ENCODE measurements at regions not wholly inside any gene's neighbourhood (a gene's known extent, or its start where the extent isn't known, plus 50 kb on each side); places are given as distances from the start of the nearest gene placed in this dataset.

DNA sequence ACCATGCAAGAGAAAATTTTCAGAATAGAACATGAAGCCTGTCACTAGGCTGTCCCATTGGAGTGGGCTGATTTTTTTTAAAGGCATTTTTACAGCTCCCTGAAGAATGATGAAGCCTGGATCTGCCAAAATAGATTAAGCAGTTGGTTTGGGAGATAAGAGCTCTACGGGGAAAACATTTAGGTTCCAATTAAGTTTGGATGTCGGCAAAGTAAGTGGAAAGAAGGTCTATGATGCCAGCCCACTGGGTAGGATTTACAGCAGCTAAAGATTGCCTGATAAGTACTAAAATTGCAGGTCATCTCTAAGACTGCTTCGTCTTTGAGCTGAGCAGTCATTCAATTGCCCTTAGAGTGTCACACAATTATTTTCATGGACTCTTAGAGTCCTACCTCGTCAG, 939.2 kb upstream of the CELF2 start:
- no peaks in the 10 kb centered on the region for H3K4me1 ChIP-seq
- no peak overlapping the region for H3K4me3 ChIP-seq
- no peaks in the 10 kb centered on the region for H3K27me3 ChIP-seq
- ATAC-seq (no peak), DNase-seq (no peak), FAIRE-seq (no peak)
- no peaks in the 10 kb centered on the region for H3K36me3 ChIP-seq
- H3K27ac ChIP-seq, result no peak overlapping the region
- WGBS, 2 donors, result 23 to 29% methylated on average over 4 of the region's 4 CpGs
- no peak for TF ChIP-seq CTCF (IDR thresholded peaks at IDR 0.05)
- intact Hi-C loops (cut with DNase I), result no loop called here
- H3K9me3 ChIP-seq, result no peaks in the 10 kb centered on the region

- no peak for FAIRE-seq
- no peaks in the 10 kb centered on the region for H3K36me3 ChIP-seq
- no peak for TF ChIP-seq CTCF (IDR thresholded peaks at IDR 0.05)
- no peaks in the 10 kb centered on the region for H3K9me3 ChIP-seq
- DNase-seq, result peak in 1 of 6 donors; percentile 22
- no peaks in the 10 kb centered on the region for H3K27me3 ChIP-seq
- intact Hi-C loops (cut with DNase I), result no loop called here
- no peak overlapping the region for H3K4me3 ChIP-seq
- peak in 2 of 4 donors; percentile 38 for ATAC-seq
- WGBS, 2 donors, result 19 to 20% methylated on average over 6 of the region's 6 CpGs
- no peak overlapping the region for H3K27ac ChIP-seq
- H3K4me1 ChIP-seq, result no peaks in the 10 kb centered on the region
Observed at GRCh38 chr10:10092581-10092980, 925.1 kb upstream of the CELF2 start.

DNA sequence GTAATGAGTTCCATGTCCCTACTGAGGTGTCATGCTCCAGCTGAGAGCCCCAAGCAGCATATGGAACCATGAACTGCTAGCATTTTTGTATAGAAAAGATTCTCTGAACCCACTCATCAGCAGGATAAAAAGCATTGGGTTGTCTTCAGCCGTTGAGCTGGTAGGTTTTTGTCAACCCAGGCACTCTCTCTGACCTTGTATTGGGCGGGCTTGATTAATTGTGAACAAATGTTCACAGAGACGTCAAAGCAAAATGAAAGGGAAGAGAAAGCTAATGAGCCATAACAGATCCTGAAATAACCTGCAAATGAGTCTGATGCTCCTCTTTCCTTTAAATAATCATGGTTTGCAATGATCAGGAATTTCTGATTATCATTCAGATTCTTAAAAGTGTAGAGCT, 924.7 kb upstream of the CELF2 start:
- intact Hi-C loops (cut with DNase I), result no loop called here
- Histone ChIP-seq H3K9me3 (no peaks in the 10 kb centered on the region), H3K27ac (no peak overlapping the region), H3K27me3 (no peaks in the 10 kb centered on the region), H3K4me3 (no peak overlapping the region), H3K36me3 (no peaks in the 10 kb centered on the region), H3K4me1 (no peaks in the 10 kb centered on the region)
- TF ChIP-seq CTCF (IDR thresholded peaks at IDR 0.05), result no peak
- WGBS, 2 donors, result 25 to 34% methylated on average over 3 of the region's 3 CpGs
- DNase-seq (no peak), FAIRE-seq (no peak), ATAC-seq (peak in 2 of 4 donors; percentile 51 to 57)

DNA sequence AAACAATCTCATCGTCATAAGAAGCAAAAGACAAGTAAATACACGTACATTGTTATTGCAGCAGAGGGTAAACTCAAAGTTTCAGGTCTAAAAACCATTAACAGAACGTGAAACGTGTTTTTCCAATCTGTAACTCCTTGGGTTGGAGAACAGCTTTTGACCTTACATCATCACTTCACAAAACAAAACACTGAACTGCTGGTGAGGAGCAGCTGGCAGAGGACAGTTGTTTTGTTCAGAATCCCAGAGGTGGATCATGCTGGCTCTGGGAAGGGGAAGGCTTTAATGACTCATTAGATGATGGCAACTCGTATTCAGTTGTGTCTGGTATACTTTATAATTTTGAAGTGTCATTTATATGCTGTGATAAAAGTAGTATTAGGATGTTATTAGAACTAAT, 923.0 kb upstream of the CELF2 start:
- ATAC-seq, result no peak

DNA sequence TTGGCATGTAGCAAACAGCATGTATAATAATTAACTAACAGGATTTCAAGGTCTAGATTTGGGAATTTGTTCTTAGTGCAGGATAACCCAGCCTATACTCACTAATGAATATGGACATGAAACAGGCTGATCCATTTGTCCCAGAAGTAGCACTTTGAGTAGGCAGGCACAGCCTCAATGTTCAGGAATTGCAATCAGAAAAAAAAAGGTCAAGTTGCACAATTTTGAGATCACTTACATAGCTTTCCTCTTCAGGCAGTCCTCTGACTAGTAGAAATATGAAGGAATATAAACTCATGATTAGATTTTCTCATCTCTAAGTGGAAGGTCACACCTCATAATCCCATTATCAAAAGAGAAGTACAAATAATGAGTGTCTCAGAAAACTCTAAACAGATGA, 921.4 kb upstream of the CELF2 start:
- Histone ChIP-seq H3K27me3 (no peaks in the 10 kb centered on the region), H3K36me3 (no peaks in the 10 kb centered on the region), H3K27ac (no peak overlapping the region), H3K9me3 (no peaks in the 10 kb centered on the region), H3K4me3 (no peak overlapping the region), H3K4me1 (no peaks in the 10 kb centered on the region)
- FAIRE-seq, result no peak
- no peak for TF ChIP-seq CTCF (IDR thresholded peaks at IDR 0.05)
- intact Hi-C loops (cut with DNase I), result no loop called here
- DNase-seq, result no peak
- ATAC-seq, result no peak

More for the DNA sequence above, 923.0 kb upstream of the CELF2 start:
- H3K4me1 ChIP-seq, result no peaks in the 10 kb centered on the region
- intact Hi-C loops (cut with DNase I), result no loop called here
- no peak for FAIRE-seq
- H3K27ac ChIP-seq, result no peak overlapping the region
- H3K4me3 ChIP-seq, result no peak overlapping the region
- no peaks in the 10 kb centered on the region for H3K27me3 ChIP-seq
- TF ChIP-seq CTCF (IDR thresholded peaks at IDR 0.05), result no peak
- no peak for DNase-seq
- 32 to 38% methylated on average over 5 of the region's 5 CpGs for WGBS, 2 donors
- no peaks in the 10 kb centered on the region for H3K9me3 ChIP-seq
- no peaks in the 10 kb centered on the region for H3K36me3 ChIP-seq
